Transverse colon (tissue), 4 donors: ENCODE measurements at regions not wholly inside any gene's neighbourhood (a gene's known extent, or its start where the extent isn't known, plus 50 kb on each side); places are given as distances from the start of the nearest gene placed in this dataset.

ENCODE experiments used
- DNase-seq: peaks from one replicate; pipeline ENCODE4 v3.0.0-alpha.2; 2019
- H3K27ac ChIP-seq, 4 donors: fragments of 200-600 bp; sonication (generic); 2 replicates each; pipeline ENCODE4 v1.5.1; 2016 to 2018; ENCODE audit warnings: inconsistent platforms in 4 of 4
- H3K27me3 ChIP-seq: fragments of 200-600 bp; sonication (generic); 2 replicates; pipeline ENCODE4 v1.5.1; 2017; ENCODE audit warnings: inconsistent platforms
- H3K36me3 ChIP-seq, 4 donors: fragments of 200-600 bp; sonication (generic); 2 replicates each; pipeline ENCODE4 v1.5.1; 2017 to 2019; ENCODE audit warnings: inconsistent platforms in 4 of 4
- H3K4me1 ChIP-seq, 4 donors: fragments of 200-600 bp; sonication (generic); 2 replicates each; pipeline ENCODE4 v1.5.1; 2017 to 2020; ENCODE audit warnings: inconsistent platforms in 4 of 4
- H3K4me3 ChIP-seq, 4 donors: fragments of 200-600 bp; sonication (generic); 1 replicate in 1 of 4; 2 replicates in 3 of 4; pipeline versions ENCODE4 v1.5.1 to v1.6.1; 2017 to 2019; ENCODE audit warnings: inconsistent platforms in 4 of 4
- H3K9me3 ChIP-seq, 2 donors: fragments of 200-600 bp; sonication (generic); 2 replicates each; pipeline ENCODE4 v1.5.1; 2017 to 2019; ENCODE audit warnings: inconsistent platforms in 2 of 2
- EP300 ChIP-seq: sonication (generic); formaldehyde crosslinking; IDR thresholded peaks from one replicate; pipeline ENCODE4 v1.6.1; 2017; ENCODE audit warnings: antibody characterized with exemption, low read depth
- POLR2A ChIP-seq: fragments of 450-650 bp; IDR thresholded peaks from one replicate; pipeline ENCODE4 v1.6.1; 2016; ENCODE audit warnings: antibody characterized with exemption, mild to moderate bottlenecking, moderate library complexity
- POLR2AphosphoS5 ChIP-seq, 3 donors: sonication (generic); formaldehyde crosslinking; IDR thresholded peaks; one replicate each; pipeline ENCODE4 v1.6.1; 2016; ENCODE audit warnings: antibody characterized with exemption in 3 of 3
- WGBS, 2 donors: methylation state at CpG; one replicate each; pipeline ENCODE4 v1.1.5; 2018; ENCODE audit warnings: low coverage in 1 of 2; 5-methylcytosine and 5-hydroxymethylcytosine counted together
- in situ Hi-C, 4 donors: fragments of 200-750 bp; cut with MboI; loops; one replicate each; pipeline versions ENCODE4 v1.15.0 to v1.15.1; 2017; ENCODE audit warnings: low sequenced_read_pairs in 3 of 4, low pct_ligation_motif_present in 1 of 4, low pct_unique_long_range_greater_than_20kb in 1 of 4
- intact Hi-C: fragments of 100-400 bp; cut with DNase I; formaldehyde crosslinking; loops from one replicate; pipeline ENCODE4 v1.15.1; 2023; ENCODE audit warnings: low total_unique reads
- TF ChIP-seq, protein P1 (sequence below), 5 experiments: fragments of 200-600 bp in 3 of 5; fragments of 450-650 bp in 2 of 5; sonication (generic) in 3 of 5; IDR thresholded peaks; 1 replicate in 2 of 5; 2 replicates in 3 of 5; pipeline ENCODE4 v1.5.1; 2016 to 2017; ENCODE audit warnings: antibody characterized with exemption in 5 of 5, inconsistent platforms in 3 of 5, mild to moderate bottlenecking in 2 of 5, moderate library complexity in 1 of 5

DNA sequence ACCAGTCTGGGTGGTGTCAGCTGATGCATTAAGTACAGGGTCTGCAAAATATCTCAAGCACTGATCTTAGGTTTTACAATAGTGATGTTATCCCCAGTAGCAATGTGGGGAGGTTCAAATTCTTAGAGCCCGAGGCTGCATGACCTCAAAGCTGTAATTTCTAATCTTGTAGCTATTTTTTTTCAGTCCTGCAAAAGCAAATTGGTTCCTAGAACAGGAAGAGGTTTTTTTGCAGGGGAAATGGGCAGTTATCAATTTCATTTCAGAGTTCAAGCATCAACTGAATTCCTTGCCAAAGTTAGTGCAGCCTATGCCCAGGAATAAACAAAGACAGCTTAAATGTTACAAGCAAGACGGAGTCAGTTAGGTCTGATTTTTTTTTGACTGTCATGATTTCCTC is 188.3 kb downstream of the DDX3Y start:
- H3K9me3 ChIP-seq: no peaks in the 10 kb centered on the region
- H3K4me3 ChIP-seq: no peak overlapping the region
- no peaks in the 10 kb centered on the region for H3K4me1 ChIP-seq
- H3K36me3 ChIP-seq: no peaks in the 10 kb centered on the region
- no CpG with 5 or more reads among the region's 2 CpGs for WGBS, 2 donors
- intact Hi-C loops: no loop called here
- TF ChIP-seq POLR2AphosphoS5 (IDR thresholded peaks at IDR 0.05): no peak
- TF ChIP-seq, protein P1, sequence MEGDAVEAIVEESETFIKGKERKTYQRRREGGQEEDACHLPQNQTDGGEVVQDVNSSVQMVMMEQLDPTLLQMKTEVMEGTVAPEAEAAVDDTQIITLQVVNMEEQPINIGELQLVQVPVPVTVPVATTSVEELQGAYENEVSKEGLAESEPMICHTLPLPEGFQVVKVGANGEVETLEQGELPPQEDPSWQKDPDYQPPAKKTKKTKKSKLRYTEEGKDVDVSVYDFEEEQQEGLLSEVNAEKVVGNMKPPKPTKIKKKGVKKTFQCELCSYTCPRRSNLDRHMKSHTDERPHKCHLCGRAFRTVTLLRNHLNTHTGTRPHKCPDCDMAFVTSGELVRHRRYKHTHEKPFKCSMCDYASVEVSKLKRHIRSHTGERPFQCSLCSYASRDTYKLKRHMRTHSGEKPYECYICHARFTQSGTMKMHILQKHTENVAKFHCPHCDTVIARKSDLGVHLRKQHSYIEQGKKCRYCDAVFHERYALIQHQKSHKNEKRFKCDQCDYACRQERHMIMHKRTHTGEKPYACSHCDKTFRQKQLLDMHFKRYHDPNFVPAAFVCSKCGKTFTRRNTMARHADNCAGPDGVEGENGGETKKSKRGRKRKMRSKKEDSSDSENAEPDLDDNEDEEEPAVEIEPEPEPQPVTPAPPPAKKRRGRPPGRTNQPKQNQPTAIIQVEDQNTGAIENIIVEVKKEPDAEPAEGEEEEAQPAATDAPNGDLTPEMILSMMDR (IDR thresholded peaks at IDR 0.05): no peak
- TF ChIP-seq EP300: no peak
- TF ChIP-seq POLR2A: no peak
- DNase-seq: no peak
- in situ Hi-C loops: no loop called here
- H3K27ac ChIP-seq: no peak overlapping the region
- no peaks in the 10 kb centered on the region for H3K27me3 ChIP-seq

DNA sequence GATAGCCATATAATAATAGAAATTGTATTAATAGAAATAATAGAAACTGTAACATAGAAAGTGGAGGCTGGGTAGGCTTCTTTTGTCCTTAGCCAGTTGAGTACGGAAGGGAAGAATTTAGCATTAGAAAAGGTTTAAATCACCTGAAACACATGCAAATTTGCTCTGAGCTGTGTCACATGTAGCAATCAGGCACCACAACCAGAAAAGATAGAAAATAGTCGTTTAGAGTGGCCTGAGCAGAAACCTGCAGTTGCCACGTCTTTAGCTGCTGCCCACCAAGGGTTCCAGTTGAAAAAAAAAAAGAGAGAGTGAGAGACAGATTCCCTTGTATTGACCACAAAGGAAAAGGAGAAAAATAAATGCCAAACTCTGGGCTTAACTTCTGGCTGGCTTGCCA is 188.8 kb downstream of the DDX3Y start:
- Histone ChIP-seq H3K36me3 (no peaks in the 10 kb centered on the region), H3K9me3 (no peaks in the 10 kb centered on the region), H3K4me3 (no peak overlapping the region), H3K27me3 (no peaks in the 10 kb centered on the region), H3K4me1 (no peaks in the 10 kb centered on the region), H3K27ac (no peak overlapping the region)
- 58% methylated on average over 3 of the region's 3 CpGs; no CpG with 5 or more reads in 1 of the 2 donors for WGBS, 2 donors
- intact Hi-C loops (no loop called here), in situ Hi-C loops (no loop called here)
- no peak for DNase-seq
- no peak for TF ChIP-seq POLR2A
- no peak for TF ChIP-seq POLR2AphosphoS5 (IDR thresholded peaks at IDR 0.05)
- no peak for TF ChIP-seq EP300
- TF ChIP-seq, protein P1 (IDR thresholded peaks at IDR 0.05): no peak

DNA sequence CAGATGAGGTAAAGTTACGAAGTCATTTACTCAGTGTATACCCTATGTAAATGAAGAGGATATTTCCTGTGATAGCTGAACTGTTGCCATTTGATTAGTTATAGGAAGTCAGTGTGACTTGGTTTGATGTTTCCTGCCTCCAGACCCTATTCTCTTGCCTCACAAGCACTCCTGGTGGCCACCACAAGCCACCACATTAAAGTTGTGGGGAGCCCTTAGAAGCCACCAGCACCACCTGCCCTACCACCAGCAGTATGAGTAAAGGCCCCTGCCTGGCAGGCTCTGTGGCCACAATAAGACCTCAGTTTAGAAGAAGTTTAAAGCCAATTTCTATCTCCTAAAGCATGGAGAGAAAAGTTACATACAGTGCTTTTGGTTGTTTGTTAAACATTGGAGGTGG is 189.7 kb downstream of the DDX3Y start:
- Histone ChIP-seq H3K4me1 (no peaks in the 10 kb centered on the region), H3K36me3 (no peaks in the 10 kb centered on the region), H3K4me3 (no peak overlapping the region), H3K9me3 (no peaks in the 10 kb centered on the region), H3K27ac (no peak overlapping the region), H3K27me3 (no peaks in the 10 kb centered on the region)
- in situ Hi-C loops (no loop called here), intact Hi-C loops (no loop called here)
- no CpG with 5 or more reads among the region's 1 CpG for WGBS, 2 donors
- DNase-seq: no peak
- TF ChIP-seq, protein P1 (IDR thresholded peaks at IDR 0.05): no peak
- TF ChIP-seq EP300: no peak
- TF ChIP-seq POLR2AphosphoS5 (IDR thresholded peaks at IDR 0.05): no peak
- TF ChIP-seq POLR2A: no peak

DNA sequence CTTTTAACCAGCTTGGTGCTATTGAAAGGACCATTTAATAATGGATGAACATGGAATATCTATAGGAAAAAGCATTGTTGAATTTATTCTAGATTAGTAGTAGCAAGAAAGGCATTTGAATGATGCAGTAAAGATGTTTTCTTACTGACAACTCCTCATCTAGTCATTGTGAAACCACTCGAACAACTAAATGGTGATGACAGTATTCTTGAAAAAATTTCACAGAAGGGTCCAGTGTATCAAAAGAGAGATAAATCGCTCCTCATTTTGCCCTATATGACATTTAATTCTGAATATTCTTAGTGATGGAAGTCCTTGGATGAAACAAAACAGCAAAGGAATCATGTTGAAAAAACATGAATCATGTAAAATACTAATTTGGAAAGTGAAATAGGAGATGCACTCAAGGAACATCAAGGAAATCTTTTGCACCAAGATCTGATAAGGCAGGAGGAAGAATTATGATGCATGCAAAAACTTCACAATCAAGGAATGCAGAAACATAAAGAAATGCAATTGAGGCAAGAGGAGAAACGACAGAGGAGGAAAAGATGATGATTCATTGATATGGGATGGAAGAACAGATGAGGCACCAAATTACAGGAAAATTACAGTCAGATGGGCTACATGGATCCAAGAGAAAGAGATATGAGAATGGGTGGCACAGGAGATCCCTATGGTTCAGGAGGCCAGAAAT is 190.4 kb downstream of the DDX3Y start:
- no peaks in the 10 kb centered on the region for H3K27me3 ChIP-seq
- no peaks in the 10 kb centered on the region for H3K4me1 ChIP-seq
- no peak for DNase-seq
- TF ChIP-seq POLR2AphosphoS5 (IDR thresholded peaks at IDR 0.05) (no peak), POLR2A (no peak), EP300 (no peak)
- TF ChIP-seq, protein P1 (IDR thresholded peaks at IDR 0.05): no peak
- in situ Hi-C loops (no loop called here), intact Hi-C loops (no loop called here)
- H3K27ac ChIP-seq: no peak overlapping the region
- 83% methylated on average over 2 of the region's 3 CpGs; no CpG with 5 or more reads in 1 of the 2 donors for WGBS, 2 donors
- H3K36me3 ChIP-seq: no peaks in the 10 kb centered on the region
- H3K9me3 ChIP-seq: no peaks in the 10 kb centered on the region
- H3K4me3 ChIP-seq: no peak overlapping the region
